AG10803 (cell line): ENCODE measurements at regions not wholly inside any gene's neighbourhood (a gene's known extent, or its start where the extent isn't known, plus 50 kb on each side); places are given as distances from the start of the nearest gene placed in this dataset.
A peak's percentile ranks its signal among the peaks of the same experiment; 100 is the strongest.

Source experiments
- DNase-seq: peaks from one replicate; pipeline ENCODE4 v3.0.0; 2010; ENCODE audit warnings: low read depth
- H3K4me3 ChIP-seq: 2 replicates; pipeline ENCODE4 v1.5.1; 2011; ENCODE audit warnings: mild to moderate bottlenecking, low read length, control low read depth
- CTCF ChIP-seq: conservative IDR thresholded peaks from 2 replicates; pipeline ENCODE4 v1.5.1; 2011; ENCODE audit warnings: mild to moderate bottlenecking, low read length, control low read depth, inconsistent platforms

GRCh38 chr16:50863644-50864144 is 121.8 kb downstream of the CYLD start:
- H3K4me3 ChIP-seq = no peak overlapping the region
- DNase-seq = no peak
- no peak for TF ChIP-seq CTCF

- no peak for DNase-seq
- TF ChIP-seq CTCF = no peak
- H3K4me3 ChIP-seq = no peak overlapping the region
These were observed 121.1 kb downstream of the CYLD start for GRCh38 chr16:50862818-50863643.

- no peak overlapping the region for H3K4me3 ChIP-seq
- no peak for TF ChIP-seq CTCF
- peak; percentile 21 for DNase-seq
These were observed 120.1 kb downstream of the CYLD start for GRCh38 chr16:50861970-50862411.

GRCh38 chr16:50861451-50861850 is 119.6 kb downstream of the CYLD start:
- no peak for TF ChIP-seq CTCF
- H3K4me3 ChIP-seq = no peak overlapping the region
- DNase-seq = no peak

GRCh38 chr16:50859628-50860360 is 117.9 kb downstream of the CYLD start:
- DNase-seq = no peak
- H3K4me3 ChIP-seq = no peak overlapping the region
- no peak for TF ChIP-seq CTCF

GRCh38 chr16:50858877-50859627 is 117.2 kb downstream of the CYLD start:
- no peak for DNase-seq
- TF ChIP-seq CTCF = no peak
- H3K4me3 ChIP-seq = no peak overlapping the region
